ENCODE measurements at regions not wholly inside any gene's neighbourhood (a gene's known extent, or its start where the extent isn't known, plus 50 kb on each side); places are given as distances from the start of the nearest gene placed in this dataset.

DNA sequence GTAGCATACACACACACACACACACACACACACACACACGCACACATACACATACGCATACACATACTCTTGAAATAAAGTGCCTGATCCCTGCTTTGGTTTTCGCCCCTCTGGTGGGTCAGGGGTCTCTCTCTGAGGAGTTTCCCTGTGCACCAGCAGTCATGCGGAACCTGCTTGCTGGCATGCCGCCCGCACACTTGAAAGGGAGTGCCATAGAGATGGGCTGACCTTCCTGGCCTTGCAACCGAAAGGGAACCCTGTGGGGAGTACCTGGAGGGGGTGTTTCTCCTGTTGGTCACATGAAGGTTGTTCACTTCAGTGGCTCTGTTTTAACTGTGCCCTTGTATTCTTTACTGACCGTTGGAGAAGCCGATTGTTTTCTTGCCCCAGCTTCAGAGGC, 752.3 kb downstream of the NR2F2 start:
- TF ChIP-seq, protein P1, sequence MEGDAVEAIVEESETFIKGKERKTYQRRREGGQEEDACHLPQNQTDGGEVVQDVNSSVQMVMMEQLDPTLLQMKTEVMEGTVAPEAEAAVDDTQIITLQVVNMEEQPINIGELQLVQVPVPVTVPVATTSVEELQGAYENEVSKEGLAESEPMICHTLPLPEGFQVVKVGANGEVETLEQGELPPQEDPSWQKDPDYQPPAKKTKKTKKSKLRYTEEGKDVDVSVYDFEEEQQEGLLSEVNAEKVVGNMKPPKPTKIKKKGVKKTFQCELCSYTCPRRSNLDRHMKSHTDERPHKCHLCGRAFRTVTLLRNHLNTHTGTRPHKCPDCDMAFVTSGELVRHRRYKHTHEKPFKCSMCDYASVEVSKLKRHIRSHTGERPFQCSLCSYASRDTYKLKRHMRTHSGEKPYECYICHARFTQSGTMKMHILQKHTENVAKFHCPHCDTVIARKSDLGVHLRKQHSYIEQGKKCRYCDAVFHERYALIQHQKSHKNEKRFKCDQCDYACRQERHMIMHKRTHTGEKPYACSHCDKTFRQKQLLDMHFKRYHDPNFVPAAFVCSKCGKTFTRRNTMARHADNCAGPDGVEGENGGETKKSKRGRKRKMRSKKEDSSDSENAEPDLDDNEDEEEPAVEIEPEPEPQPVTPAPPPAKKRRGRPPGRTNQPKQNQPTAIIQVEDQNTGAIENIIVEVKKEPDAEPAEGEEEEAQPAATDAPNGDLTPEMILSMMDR (IDR thresholded peaks at IDR 0.05; ENCODE audit: poor library complexity), result no peak
- no peak for TF ChIP-seq EZH2 (IDR thresholded peaks at IDR 0.05; ENCODE audit: borderline replicate concordance)
